ENCODE measurements at regions not wholly inside any gene's neighbourhood (a gene's known extent, or its start where the extent isn't known, plus 50 kb on each side); places are given as distances from the start of the nearest gene placed in this dataset.

DNA sequence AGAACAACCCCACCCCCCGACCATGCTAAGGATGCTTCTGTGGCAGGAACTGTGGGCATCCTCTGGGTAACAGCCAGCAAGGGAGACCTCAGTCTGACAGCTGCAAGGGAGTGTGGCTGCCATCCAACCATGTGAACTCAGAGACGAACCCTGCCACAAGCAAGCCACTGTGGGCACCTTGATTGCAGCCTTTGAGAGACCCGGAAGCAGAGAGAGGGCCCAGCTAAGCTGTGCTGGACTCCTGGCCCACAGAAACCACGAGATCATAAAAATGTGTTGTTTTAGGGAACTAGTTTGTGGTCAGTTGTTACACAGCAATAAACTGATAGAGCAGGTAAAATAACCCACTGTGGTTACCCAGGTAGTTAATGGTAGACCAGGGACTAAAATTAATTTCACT is 414.6 kb downstream of the CDH26 start:
- CTCF ChIA-PET, result interaction anchor here (0.9 kb wide), 1 partner anchor 27 kb away, joined by 3 read pairs; no protein-coding TSS in a partner anchor
- Histone ChIP-seq H3K4me1 (no peaks in the 10 kb centered on the region), H3K27ac (no peak overlapping the region), H3K4me2 (no peak overlapping the region), H3K9me3 (0 out of 3 replicates have a peak, but pooled peaks cover 3% of the 10 kb centered on the region), H3K4me3 (no peak overlapping the region)
- WGBS (ENCODE audit: missing lambda C conversion rate), result 0% methylated on average over 4 of the region's 4 CpGs
- POLR2A ChIA-PET, result no interaction called here
- DNase-seq (ENCODE audit: low read depth in 1 of 2, low spot score in 1 of 2) (no peak), FAIRE-seq (no peak), ATAC-seq (no peak)
- TF ChIP-seq RNF2 (IDR thresholded peaks at IDR 0.05; ENCODE audit: borderline replicate concordance, low read depth) (no peak), TP53 (CRISPR knock-in tag; IDR thresholded peaks at IDR 0.05) (no peak)

DNA sequence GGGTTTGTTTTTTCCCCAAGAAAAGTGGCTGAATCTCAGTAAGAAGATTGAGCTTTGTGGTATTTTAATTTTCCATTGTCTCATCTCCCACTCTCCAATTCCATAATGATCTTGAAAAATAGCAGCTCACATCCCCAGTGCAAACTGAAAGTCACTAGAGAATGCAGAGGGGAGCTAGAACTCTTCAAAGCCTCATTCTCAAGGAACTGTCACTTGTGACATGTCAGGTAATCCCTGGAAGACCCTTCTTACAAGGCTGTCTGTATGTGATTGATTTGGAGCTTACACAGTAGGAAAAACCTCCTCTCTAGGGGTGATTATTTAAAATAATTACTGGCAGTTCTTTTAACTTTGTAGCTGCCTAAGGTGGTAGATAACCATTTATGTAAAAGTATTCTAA is 420.4 kb downstream of the CDH26 start:
- Histone ChIP-seq H3K4me2 (no peak overlapping the region), H3K4me1 (no peaks in the 10 kb centered on the region), H3K4me3 (no peak overlapping the region), H3K9me3 (0 out of 3 replicates have a peak, but pooled peaks cover 3% of the 10 kb centered on the region), H3K27ac (no peak overlapping the region)
- ChIA-PET CTCF (interaction anchor here (1.0 kb wide), 1 partner anchor 11 kb away, joined by 3 read pairs; no protein-coding TSS in a partner anchor), POLR2A (no interaction called here)
- no peak for ATAC-seq
- DNase-seq (ENCODE audit: low read depth in 1 of 2, low spot score in 1 of 2), result no peak
- TF ChIP-seq ZNF302 (CRISPR knock-in tag; IDR thresholded peaks at IDR 0.05) (no peak), FOSB (CRISPR knock-in tag; IDR thresholded peaks at IDR 0.05) (no peak), HOXB13 (CRISPR knock-in tag; IDR thresholded peaks at IDR 0.05; ENCODE audit: low read depth) (no peak), KDM1A (IDR thresholded peaks at IDR 0.05; ENCODE audit: low read depth) (no peak), TP53 (CRISPR knock-in tag; IDR thresholded peaks at IDR 0.05) (no peak), MAZ (IDR thresholded peaks at IDR 0.05; ENCODE audit: borderline replicate concordance, low read depth, low read length) (no peak), EP300 (IDR thresholded peaks at IDR 0.05) (no peak), GATA3 (IDR thresholded peaks at IDR 0.05; ENCODE audit: borderline replicate concordance) (no peak), FOXS1 (CRISPR knock-in tag; IDR thresholded peaks at IDR 0.05) (no peak), MAFK (IDR thresholded peaks at IDR 0.05; ENCODE audit: partially characterized antibody) (no peak), JUN (IDR thresholded peaks at IDR 0.05) (no peak), TFCP2L1 (CRISPR knock-in tag; IDR thresholded peaks at IDR 0.05) (no peak)
- TF ChIP-seq, protein P1, sequence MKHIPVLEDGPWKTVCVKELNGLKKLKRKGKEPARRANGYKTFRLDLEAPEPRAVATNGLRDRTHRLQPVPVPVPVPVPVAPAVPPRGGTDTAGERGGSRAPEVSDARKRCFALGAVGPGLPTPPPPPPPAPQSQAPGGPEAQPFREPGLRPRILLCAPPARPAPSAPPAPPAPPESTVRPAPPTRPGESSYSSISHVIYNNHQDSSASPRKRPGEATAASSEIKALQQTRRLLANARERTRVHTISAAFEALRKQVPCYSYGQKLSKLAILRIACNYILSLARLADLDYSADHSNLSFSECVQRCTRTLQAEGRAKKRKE (CRISPR knock-in tag; IDR thresholded peaks at IDR 0.05; ENCODE audit: low read depth), result no peak
- TF ChIP-seq, protein P2, sequence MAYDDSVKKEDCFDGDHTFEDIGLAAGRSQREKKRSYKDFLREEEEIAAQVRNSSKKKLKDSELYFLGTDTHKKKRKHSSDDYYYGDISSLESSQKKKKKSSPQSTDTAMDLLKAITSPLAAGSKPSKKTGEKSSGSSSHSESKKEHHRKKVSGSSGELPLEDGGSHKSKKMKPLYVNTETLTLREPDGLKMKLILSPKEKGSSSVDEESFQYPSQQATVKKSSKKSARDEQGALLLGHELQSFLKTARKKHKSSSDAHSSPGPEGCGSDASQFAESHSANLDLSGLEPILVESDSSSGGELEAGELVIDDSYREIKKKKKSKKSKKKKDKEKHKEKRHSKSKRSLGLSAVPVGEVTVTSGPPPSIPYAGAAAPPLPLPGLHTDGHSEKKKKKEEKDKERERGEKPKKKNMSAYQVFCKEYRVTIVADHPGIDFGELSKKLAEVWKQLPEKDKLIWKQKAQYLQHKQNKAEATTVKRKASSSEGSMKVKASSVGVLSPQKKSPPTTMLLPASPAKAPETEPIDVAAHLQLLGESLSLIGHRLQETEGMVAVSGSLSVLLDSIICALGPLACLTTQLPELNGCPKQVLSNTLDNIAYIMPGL (CRISPR knock-in tag; IDR thresholded peaks at IDR 0.05; ENCODE audit: borderline replicate concordance), result no peak
- no peak for FAIRE-seq

DNA sequence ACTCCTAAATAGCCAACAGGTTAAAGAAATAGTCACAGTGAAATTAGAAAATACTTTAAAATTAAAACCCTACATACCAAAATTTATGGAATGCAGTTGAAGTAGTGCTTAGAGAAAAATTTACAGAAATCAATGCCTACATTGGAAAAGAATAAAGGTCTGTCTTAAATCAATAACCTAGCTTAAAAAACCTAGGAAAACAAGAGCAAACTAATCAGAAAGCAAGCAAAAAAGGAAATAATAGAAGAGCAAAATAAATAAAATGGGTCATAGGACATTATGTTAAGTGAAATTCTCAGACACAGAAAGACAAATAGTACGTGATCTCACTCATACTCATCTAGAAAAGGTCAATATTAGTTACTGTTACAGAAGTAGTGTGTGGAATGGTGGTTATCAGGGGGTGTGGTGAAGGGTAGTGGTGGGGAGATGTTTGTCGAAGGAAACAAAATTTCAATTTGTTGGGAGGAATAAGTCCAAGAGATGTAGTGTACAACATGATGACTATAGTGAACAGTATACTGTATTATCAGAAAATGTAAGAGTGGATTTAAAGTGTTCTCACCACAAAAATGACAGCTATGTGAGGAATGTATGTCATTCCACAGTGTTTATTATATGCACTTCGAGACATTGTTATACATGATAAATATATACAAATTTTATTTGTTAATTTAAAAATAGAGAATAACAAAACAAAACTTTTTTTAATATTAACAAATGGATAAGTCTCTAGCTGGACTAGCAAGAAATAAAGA is 423.6 kb downstream of the CDH26 start:
- Histone ChIP-seq H3K4me2 (no peak overlapping the region), H3K27ac (no peak overlapping the region), H3K4me3 (no peak overlapping the region), H3K4me1 (no peaks in the 10 kb centered on the region), H3K9me3 (0 out of 3 replicates have a peak, but pooled peaks cover 3% of the 10 kb centered on the region)
- ChIA-PET CTCF (no interaction called here), POLR2A (no interaction called here)
- WGBS (ENCODE audit: missing lambda C conversion rate), result 15% methylated on average over 3 of the region's 3 CpGs
- no peak for ATAC-seq
- TF ChIP-seq FOSB (CRISPR knock-in tag; IDR thresholded peaks at IDR 0.05) (no peak), ZC3H11A (IDR thresholded peaks at IDR 0.05) (no peak), NFE2L2 (conservative IDR thresholded peaks at IDR 0.05; ENCODE audit: low read length) (no peak), MAFK (IDR thresholded peaks at IDR 0.05; ENCODE audit: partially characterized antibody) (no peak), CHD4 (IDR thresholded peaks at IDR 0.05; ENCODE audit: borderline replicate concordance) (no peak), MYC (IDR thresholded peaks at IDR 0.05; ENCODE audit: borderline replicate concordance, low read length) (no peak)
- TF ChIP-seq, protein P3, sequence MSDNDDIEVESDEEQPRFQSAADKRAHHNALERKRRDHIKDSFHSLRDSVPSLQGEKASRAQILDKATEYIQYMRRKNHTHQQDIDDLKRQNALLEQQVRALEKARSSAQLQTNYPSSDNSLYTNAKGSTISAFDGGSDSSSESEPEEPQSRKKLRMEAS (IDR thresholded peaks at IDR 0.05), result no peak
- FAIRE-seq, result peak; percentile 46
- DNase-seq (ENCODE audit: low read depth in 1 of 2, low spot score in 1 of 2), result no peak
